Ishikawa (cell line): ENCODE measurements at regions not wholly inside any gene's neighbourhood (a gene's known extent, or its start where the extent isn't known, plus 50 kb on each side); places are given as distances from the start of the nearest gene placed in this dataset.

Experiments
- CEBPB ChIP-seq: IDR thresholded peaks from 2 replicates; pipeline ENCODE4 v1.6.1; 2012
- CREB1 ChIP-seq: IDR thresholded peaks from 2 replicates; pipeline ENCODE4 v1.6.1; 2012; ENCODE audit warnings: low read depth
- EGR1 ChIP-seq: IDR thresholded peaks from 2 replicates; pipeline ENCODE4 v1.6.1; 2012
- EP300 ChIP-seq: IDR thresholded peaks from 2 replicates; pipeline ENCODE4 v1.6.1; 2012; ENCODE audit warnings: borderline replicate concordance
- FOXM1 ChIP-seq: IDR thresholded peaks from 2 replicates; pipeline ENCODE4 v1.6.1; 2012; ENCODE audit warnings: low read depth, borderline replicate concordance
- NFIC ChIP-seq: IDR thresholded peaks from 2 replicates; pipeline ENCODE4 v1.6.1; 2012
- RAD21 ChIP-seq: IDR thresholded peaks from 2 replicates; pipeline ENCODE4 v1.6.1; 2012; ENCODE audit warnings: low read depth
- TAF1 ChIP-seq: IDR thresholded peaks from 2 replicates; pipeline ENCODE4 v1.6.1; 2012; ENCODE audit warnings: low read depth, mild to moderate bottlenecking
- TCF12 ChIP-seq: IDR thresholded peaks from 2 replicates; pipeline ENCODE4 v1.6.1; 2012; ENCODE audit warnings: low read depth
- TEAD4 ChIP-seq: IDR thresholded peaks from 2 replicates; pipeline ENCODE4 v1.6.1; 2012
- YY1 ChIP-seq: IDR thresholded peaks from 2 replicates; pipeline ENCODE4 v1.6.1; 2012; ENCODE audit warnings: low read depth
- ZBTB7A ChIP-seq: IDR thresholded peaks from 2 replicates; pipeline ENCODE4 v1.6.1; 2012; ENCODE audit warnings: low read depth
- TF ChIP-seq, protein P1 (sequence below): IDR thresholded peaks from 2 replicates; pipeline ENCODE4 v1.6.1; 2012; ENCODE audit warnings: low read depth, mild to moderate bottlenecking
- TF ChIP-seq, protein P2 (sequence below): IDR thresholded peaks from 2 replicates; pipeline ENCODE4 v1.6.1; 2012
- TF ChIP-seq, protein P3 (sequence below): IDR thresholded peaks from 2 replicates; pipeline ENCODE4 v1.6.1; 2012

DNA sequence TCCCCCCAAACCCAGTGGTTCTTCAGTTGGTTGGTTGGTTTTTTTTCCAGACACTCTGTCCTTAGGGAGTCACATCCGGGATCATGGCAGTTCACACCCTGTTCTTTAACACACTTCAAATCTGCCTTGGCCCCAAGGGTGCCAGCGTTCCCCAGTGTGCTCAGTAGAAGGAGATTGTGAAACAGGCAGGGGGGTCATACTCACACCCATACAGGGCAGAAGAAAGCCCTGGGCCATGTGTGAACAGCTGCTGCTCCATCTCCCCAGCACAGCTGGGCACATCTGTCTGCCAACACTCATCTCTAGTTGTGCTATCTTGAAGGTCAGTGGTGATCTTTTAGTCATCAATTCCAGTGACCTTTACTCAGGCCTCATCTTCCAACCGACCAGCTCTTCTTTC is 64.4 kb upstream of the FUT8 start:
- TF ChIP-seq EGR1 (no peak), CEBPB (no peak), EP300 (no peak), TCF12 (no peak), RAD21 (no peak)
- TF ChIP-seq, protein P1, sequence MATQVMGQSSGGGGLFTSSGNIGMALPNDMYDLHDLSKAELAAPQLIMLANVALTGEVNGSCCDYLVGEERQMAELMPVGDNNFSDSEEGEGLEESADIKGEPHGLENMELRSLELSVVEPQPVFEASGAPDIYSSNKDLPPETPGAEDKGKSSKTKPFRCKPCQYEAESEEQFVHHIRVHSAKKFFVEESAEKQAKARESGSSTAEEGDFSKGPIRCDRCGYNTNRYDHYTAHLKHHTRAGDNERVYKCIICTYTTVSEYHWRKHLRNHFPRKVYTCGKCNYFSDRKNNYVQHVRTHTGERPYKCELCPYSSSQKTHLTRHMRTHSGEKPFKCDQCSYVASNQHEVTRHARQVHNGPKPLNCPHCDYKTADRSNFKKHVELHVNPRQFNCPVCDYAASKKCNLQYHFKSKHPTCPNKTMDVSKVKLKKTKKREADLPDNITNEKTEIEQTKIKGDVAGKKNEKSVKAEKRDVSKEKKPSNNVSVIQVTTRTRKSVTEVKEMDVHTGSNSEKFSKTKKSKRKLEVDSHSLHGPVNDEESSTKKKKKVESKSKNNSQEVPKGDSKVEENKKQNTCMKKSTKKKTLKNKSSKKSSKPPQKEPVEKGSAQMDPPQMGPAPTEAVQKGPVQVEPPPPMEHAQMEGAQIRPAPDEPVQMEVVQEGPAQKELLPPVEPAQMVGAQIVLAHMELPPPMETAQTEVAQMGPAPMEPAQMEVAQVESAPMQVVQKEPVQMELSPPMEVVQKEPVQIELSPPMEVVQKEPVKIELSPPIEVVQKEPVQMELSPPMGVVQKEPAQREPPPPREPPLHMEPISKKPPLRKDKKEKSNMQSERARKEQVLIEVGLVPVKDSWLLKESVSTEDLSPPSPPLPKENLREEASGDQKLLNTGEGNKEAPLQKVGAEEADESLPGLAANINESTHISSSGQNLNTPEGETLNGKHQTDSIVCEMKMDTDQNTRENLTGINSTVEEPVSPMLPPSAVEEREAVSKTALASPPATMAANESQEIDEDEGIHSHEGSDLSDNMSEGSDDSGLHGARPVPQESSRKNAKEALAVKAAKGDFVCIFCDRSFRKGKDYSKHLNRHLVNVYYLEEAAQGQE = no peak

DNA sequence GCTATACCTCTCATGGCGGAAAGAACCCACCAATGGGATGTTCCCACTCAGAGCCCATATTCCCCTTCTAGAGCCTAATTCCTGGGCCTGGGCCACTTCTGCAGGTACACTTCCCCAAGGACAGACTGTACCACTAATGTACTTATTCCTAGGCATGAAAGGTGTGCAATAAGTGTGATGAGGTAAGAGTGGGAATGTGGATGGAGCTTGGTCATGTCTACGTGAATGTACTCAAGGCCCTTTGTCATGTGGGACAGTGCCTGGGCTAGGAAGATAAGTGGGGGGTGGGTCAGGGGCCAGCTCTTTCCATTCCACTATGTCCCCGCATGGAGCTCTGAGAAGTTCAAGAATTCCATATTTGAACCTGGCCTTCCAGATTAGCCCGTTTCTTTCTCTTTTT is 63.4 kb upstream of the FUT8 start:
- TF ChIP-seq EGR1 = no peak
- no peak for TF ChIP-seq TEAD4

DNA sequence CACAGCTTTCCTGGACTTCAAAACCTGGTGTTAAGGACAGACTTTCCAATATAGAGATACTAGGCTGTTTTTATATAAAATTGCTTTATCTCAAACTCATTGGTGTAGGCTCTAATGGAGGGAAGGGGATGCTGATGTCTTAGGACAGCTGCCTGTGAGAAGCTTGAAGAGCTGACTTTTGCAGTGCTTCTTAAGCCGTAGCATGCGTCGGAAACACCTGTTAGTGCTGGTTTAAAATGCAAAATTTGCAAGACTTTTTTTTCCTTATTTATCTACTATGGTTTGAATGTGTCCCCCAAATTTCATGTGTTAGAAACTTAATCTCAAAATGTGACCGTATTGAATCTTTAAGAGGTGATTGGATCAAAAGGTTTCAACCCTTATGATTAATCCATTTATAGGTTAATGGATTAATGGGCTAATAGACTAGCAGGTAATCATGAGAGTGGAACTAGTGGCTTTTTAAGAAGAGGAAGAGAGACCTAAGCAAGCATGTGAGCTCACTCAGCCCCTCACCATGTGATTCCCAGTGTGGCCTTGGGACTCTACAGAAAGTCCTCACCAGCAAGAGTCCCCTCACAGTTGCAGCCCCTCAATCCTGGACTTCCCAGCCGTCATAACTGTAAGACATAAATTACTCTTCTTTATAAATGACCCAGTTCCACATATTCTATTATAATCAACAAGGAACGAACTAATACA is 60.9 kb upstream of the FUT8 start:
- TF ChIP-seq, protein P2, sequence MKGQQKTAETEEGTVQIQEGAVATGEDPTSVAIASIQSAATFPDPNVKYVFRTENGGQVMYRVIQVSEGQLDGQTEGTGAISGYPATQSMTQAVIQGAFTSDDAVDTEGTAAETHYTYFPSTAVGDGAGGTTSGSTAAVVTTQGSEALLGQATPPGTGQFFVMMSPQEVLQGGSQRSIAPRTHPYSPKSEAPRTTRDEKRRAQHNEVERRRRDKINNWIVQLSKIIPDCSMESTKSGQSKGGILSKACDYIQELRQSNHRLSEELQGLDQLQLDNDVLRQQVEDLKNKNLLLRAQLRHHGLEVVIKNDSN = no peak
- TF ChIP-seq ZBTB7A (no peak), RAD21 (no peak), NFIC (no peak), YY1 (no peak), EP300 (no peak), CREB1 (no peak)
- TF ChIP-seq, protein P3, sequence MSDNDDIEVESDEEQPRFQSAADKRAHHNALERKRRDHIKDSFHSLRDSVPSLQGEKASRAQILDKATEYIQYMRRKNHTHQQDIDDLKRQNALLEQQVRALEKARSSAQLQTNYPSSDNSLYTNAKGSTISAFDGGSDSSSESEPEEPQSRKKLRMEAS = no peak

DNA sequence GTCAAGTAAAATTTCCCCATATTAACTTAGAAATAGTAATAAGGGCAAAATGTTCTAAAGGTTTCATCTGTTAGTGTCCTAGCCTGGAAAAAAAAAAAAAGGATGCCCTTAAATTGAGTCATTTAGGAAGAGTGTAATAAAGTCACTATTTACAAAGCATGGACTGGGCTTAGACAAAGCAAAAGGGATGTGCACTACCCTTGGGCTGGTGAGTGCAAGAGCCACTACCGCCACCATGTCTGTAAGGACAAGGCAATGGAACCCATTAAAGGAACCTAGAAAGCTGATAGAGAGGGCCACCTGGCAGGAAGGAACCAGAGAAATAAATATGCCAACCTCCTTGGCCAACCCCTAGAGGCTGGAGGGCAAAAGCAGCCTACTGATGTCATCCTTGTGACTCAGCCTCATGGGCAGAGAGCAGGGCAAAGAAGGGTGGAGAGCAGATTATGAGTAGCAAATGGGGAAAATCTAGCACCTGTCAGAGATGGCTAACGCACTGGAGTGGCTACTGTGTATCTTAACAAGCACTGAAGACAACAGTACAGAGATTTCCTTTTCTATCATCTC is 59.5 kb upstream of the FUT8 start:
- TF ChIP-seq TAF1 (no peak), TEAD4 (no peak), EP300 (no peak), RAD21 (no peak), CREB1 (no peak), YY1 (no peak)
- TF ChIP-seq, protein P2 = no peak
- TF ChIP-seq, protein P1 = no peak

DNA sequence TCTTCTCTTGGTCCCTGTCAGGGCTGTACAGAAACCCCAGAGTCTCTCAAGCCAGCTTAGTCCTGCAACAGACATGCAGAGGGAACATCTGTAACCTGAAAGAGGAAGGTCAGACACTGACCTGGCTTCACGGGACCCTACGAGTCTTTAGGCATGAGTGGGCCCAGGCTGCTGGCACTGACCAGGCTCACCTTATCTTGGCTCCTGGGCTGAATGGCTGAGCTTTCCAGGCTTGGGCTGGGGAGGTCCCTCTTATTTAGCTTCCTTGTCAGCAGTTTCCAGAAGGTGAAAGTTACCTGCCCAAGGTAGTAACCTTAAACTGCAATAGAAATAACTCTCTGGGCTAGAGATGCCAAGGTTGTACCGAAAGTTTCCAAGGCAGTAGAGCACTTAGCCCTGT is 58.4 kb upstream of the FUT8 start:
- no peak for TF ChIP-seq CREB1
- TF ChIP-seq TEAD4 = no peak
- TF ChIP-seq EP300 = no peak
- TF ChIP-seq, protein P2 = no peak
- no peak for TF ChIP-seq NFIC
- no peak for TF ChIP-seq TCF12
- TF ChIP-seq EGR1 = no peak
- no peak for TF ChIP-seq TAF1
- TF ChIP-seq RAD21 = no peak
- no peak for TF ChIP-seq CEBPB
- TF ChIP-seq, protein P3 = no peak
- no peak for TF ChIP-seq FOXM1

DNA sequence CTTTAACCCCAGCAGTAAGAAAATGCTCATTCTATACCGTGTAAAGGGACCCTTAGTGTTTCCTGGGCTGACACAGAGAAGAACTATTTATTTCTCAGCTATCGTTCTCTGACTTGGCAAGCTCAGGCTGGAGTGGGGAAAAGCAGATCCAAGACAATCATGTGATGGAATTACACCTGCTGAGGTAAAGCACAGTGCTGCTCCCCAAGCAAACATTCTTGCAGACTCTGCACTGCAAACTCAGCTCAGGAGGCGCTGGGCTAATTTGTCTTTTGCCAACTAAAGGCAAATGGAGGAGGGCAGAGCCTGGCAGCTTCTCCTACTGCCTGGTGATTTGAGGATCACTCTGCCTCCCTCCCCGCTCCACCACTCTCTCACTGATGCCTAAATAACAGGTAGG is 57.8 kb upstream of the FUT8 start:
- no peak for TF ChIP-seq CREB1
- no peak for TF ChIP-seq CEBPB
- no peak for TF ChIP-seq RAD21
- TF ChIP-seq TAF1 = no peak
- no peak for TF ChIP-seq TCF12
- TF ChIP-seq EP300 = no peak
- no peak for TF ChIP-seq FOXM1
- no peak for TF ChIP-seq YY1
- TF ChIP-seq EGR1 = no peak
- no peak for TF ChIP-seq TEAD4
- TF ChIP-seq, protein P1 = no peak
- TF ChIP-seq NFIC = no peak
- TF ChIP-seq, protein P2 = no peak
- TF ChIP-seq, protein P3 = no peak
- no peak for TF ChIP-seq ZBTB7A
